Fibroblast of skin of back (primary cell): ENCODE measurements at regions not wholly inside any gene's neighbourhood (a gene's known extent, or its start where the extent isn't known, plus 50 kb on each side); places are given as distances from the start of the nearest gene placed in this dataset.
A peak's percentile ranks its signal among the peaks of the same experiment; 100 is the strongest.

Source experiments
- DNase-seq: peaks from one replicate; pipeline ENCODE4 v3.0.0-alpha.2; 2013

DNA sequence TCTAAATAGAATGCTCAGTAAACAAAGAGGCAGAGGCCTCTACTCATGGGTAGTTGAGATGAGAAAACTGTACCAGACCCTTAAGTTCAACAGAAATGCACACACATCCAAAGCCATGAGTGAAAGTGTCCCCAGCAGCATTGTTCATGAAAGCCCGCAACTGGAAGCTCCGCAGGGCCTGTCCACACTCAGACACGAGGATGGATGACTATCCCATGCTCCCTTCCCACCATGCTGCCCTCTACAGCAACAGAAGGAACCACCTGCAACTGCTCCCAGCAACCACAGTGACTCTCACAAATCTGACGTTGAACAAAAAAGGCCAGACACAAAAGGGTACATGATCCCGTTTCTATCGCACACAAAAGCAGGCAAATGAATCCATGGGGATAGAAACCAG, 76.9 kb upstream of the ANO1 start:
- DNase-seq: no peak

GRCh38 chr11:70002433-70002832, 75.7 kb upstream of the ANO1 start:
- no peak for DNase-seq

- DNase-seq: peak; percentile 77
Measured at GRCh38 chr11:70005107-70005818, 72.9 kb upstream of the ANO1 start.

GRCh38 chr11:70007796-70008195, 70.3 kb upstream of the ANO1 start:
- DNase-seq: no peak

GRCh38 chr11:70010774-70011173, 67.3 kb upstream of the ANO1 start:
- DNase-seq: no peak

DNA sequence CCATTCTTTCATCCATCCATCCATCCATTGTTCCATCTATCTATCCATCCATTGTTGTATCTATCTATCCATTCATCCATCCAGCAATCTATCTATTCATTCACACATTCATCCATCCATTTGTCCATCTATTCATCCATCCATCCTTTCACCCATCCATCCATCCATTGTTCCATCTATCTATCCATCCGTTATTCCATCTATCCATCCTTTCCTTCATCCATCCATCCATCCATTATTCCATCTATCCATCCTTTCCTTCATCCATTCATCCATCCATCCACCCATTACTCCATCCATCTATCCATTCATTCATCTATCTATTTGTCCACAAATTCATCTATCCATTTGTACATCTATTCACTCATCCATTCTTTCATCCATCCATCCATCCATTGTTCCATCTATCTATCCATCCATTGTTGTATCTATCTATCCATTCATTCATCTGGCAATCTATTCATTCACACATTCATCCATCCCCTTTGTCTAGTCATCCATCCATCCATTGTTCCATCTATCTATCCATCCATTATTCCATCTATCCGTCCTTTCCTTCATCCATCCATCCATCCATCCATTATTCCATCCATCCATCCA, 65.9 kb upstream of the ANO1 start:
- no peak for DNase-seq

DNA sequence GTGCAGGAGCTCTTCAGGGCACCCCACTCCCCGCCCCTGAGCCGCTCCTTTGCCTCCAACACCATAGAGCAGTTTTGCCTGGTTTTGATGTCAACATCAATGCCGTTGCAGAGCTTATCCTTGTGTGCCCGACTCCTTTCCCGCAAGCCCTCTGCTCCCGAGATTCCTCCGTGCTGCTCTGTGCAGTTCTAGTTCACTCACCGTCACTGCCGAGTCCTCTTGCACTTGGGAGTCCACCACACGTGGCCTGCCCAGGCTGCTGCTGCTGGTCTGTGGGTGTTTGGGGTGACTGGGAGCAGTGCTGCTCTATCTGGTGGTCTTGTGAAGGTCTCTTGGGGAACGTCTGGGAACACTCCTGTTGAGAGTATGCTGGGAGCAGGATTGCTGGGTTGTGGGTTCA, 63.8 kb upstream of the ANO1 start:
- DNase-seq: no peak

DNA sequence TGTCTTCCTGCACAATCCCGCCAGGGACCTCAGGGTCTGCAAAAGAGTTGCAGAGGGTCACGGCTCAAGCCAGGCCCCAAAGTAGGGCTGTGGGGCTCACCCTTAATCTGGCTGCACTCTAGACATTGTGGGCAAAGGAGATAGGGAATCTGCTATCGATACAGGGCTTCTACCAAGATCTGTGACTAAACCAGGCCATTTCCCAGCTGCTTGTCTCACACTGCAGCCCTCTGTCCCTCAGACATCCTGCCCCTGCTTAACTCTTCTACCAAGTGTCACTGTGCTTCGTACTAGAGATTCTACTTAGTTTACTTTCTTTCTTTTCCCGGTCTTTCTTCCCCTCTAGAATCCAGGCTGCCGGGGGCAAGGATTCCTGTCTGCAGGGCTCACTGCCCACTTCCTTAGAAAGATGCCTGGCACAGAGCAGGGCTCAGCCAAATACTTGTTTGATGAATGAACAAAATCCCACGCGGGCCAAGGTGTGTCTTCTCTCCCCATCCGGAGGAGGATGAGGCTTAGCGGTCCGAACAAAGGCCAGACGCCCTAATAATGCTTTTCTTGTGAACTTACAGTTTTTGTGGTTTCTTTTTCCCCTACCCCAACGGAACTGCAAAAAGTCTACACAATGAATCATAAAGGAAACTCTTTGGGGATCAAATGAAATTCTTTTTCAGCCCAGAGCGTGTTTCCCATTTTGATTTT, 61.3 kb upstream of the ANO1 start:
- peak; percentile 78 for DNase-seq

- DNase-seq: no peak
Measured at GRCh38 chr11:70018816-70019215, 59.3 kb upstream of the ANO1 start.

GRCh38 chr11:70019576-70020011, 58.5 kb upstream of the ANO1 start:
- no peak for DNase-seq

DNA sequence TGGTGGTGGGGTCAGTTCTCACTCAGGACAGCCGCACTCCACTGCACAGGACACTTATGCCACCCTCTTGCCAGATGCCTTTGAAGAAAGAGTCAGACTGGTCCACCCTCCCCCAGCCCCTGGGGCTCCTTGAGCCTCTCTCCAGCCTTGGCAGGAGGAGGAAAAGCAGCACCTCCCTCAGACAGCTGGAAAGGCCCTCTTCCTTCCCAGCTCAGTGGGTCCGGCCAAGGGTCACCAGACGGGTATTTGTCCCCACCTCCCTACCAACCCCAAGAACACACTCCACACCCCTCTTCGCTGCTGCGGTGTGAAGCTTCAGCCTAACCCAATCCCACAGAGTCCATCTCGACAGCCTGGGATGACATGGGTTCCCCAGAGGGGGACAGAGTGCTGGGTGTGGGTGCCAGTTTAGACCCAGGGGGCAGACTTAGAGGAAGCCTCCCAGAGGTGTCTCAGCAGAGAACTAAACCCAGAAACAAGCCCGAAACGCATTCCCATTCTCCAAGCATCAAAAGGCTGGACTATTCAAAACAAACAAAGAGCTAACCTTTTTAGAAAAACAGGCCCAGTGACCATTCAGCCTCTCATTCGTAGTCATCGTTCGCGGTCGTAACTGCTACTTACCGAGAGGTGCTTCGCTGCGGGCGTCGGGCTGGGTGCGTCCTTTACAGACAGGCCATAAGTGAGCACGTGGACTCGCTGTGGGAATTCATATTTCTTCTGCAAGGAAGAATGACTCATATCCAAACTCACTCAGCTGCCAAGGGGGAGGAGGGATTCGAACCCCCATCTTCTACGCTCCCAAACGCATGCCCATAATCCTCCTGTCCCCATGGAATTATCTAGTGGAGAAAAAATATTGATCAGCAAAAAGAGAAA, 57.5 kb upstream of the ANO1 start:
- DNase-seq: peak; percentile 17

- no peak for DNase-seq
Measured at GRCh38 chr11:70021586-70021985, 56.5 kb upstream of the ANO1 start.

- DNase-seq: no peak
Measured at GRCh38 chr11:70024036-70024772, 53.9 kb upstream of the ANO1 start.

DNA sequence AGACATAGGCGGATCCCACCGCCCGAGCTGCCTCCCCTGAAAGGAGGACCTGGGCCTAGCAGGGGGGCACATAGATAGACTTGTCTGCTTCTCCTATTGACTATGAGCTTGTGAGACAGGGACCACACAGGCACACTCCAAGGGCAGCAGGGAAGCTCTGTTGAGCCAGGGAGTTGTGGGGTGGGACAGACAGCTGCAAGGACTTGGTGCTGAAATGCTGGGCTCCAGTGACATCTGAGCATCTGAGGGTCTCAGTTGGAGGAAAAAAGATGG, 53.4 kb upstream of the ANO1 start:
- DNase-seq: no peak

DNA sequence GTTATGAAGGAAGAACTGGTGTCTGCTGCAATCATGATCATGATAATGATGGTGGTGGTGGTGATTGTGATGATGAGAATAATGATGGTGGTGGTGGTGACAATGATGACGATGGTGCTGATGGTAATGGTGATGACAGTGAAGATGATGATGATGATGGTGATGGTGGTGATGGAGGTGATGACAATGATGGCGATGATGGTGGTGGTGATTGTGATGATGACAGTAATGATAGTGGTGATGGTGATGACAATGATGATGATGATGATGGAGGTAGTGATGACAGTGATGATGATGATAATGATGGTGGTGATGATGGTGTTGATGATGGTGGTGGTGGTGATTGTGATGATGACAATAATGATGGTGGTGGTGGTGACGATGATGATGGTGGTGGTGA, 52.8 kb upstream of the ANO1 start:
- DNase-seq: no peak

- no peak for DNase-seq
Measured at GRCh38 chr11:70026012-70026411, 52.1 kb upstream of the ANO1 start.

- no peak for DNase-seq
Measured at GRCh38 chr11:70026726-70027125, 51.4 kb upstream of the ANO1 start.

- no peak for DNase-seq
Measured at GRCh38 chr11:70027451-70027850, 50.7 kb upstream of the ANO1 start.

DNA sequence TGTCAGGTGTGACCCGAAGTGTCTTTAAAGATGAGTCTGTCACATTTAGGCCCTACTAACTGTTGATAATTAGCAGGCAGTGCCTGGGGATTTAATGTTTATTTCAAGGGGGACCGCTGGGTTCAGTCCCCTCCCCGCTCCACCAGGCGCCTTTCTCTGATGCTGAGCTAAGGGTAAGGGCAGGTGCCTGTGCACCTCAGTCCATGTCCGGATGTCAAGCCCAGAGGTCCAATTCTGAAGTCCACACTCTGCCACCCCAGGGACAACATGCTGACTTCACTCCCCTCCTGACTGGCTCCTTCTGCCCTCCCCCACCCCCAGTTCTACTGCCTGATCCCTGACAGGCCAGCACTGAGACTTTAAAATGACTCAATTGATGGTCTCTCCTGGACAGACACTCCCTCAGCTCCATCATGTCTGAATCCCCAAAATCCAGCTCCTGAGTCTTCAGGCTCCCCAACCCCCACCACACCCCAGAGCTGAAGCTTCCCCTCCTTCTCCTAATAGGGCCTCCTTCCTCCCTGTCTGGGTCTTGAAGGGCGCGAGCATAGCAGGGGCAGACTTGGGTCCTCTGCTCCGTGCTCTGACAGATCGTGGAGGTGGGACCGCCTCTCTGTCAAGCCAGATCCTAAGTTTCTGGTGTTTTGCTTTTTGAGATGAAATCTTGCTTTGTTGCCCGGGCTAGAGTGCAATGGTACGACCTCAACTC, 49.8 kb upstream of the ANO1 start:
- DNase-seq: no peak
